Epidermal melanocyte (primary cell): ENCODE measurements at regions not wholly inside any gene's neighbourhood (a gene's known extent, or its start where the extent isn't known, plus 50 kb on each side); places are given as distances from the start of the nearest gene placed in this dataset.

Experiments used
- DNase-seq: peaks from one replicate; pipeline ENCODE4 v3.0.0; 2011; ENCODE audit warnings: low spot score; ENCODE audit not compliant: insufficient read length

- DNase-seq = no peak
Measured at GRCh38 chr5:98588215-98588614, 185.2 kb upstream of the RGMB start.

- DNase-seq = no peak
Measured at GRCh38 chr5:98593418-98593817, 180.0 kb upstream of the RGMB start.

- DNase-seq = no peak
Measured at GRCh38 chr5:98594098-98594497, 179.4 kb upstream of the RGMB start.

- DNase-seq = no peak
Measured at GRCh38 chr5:98599016-98599415, 174.4 kb upstream of the RGMB start.

GRCh38 chr5:98602534-98603112 is 170.8 kb upstream of the RGMB start:
- DNase-seq = no peak

GRCh38 chr5:98603456-98603855 is 170.0 kb upstream of the RGMB start:
- DNase-seq = no peak

GRCh38 chr5:98604301-98604700 is 169.2 kb upstream of the RGMB start:
- no peak for DNase-seq

- DNase-seq = no peak
Measured at GRCh38 chr5:98604721-98605425, 168.6 kb upstream of the RGMB start.

- DNase-seq = no peak
Measured at GRCh38 chr5:98605426-98605825, 168.0 kb upstream of the RGMB start.

- DNase-seq = no peak
Measured at GRCh38 chr5:98606961-98607360, 166.5 kb upstream of the RGMB start.

- DNase-seq = no peak
Measured at GRCh38 chr5:98608052-98608451, 165.4 kb upstream of the RGMB start.

- DNase-seq = no peak
Measured at GRCh38 chr5:98614341-98614740, 159.1 kb upstream of the RGMB start.

GRCh38 chr5:98621821-98622220 is 151.6 kb upstream of the RGMB start:
- DNase-seq = no peak

GRCh38 chr5:98624145-98624880 is 149.2 kb upstream of the RGMB start:
- no peak for DNase-seq

- DNase-seq = no peak
Measured at GRCh38 chr5:98627121-98627520, 146.3 kb upstream of the RGMB start.

- DNase-seq = no peak
Measured at GRCh38 chr5:98630621-98631020, 142.8 kb upstream of the RGMB start.

GRCh38 chr5:98631311-98632054 is 142.0 kb upstream of the RGMB start:
- no peak for DNase-seq

- no peak for DNase-seq
Measured at GRCh38 chr5:98635656-98636055, 137.8 kb upstream of the RGMB start.

- no peak for DNase-seq
Measured at GRCh38 chr5:98637116-98637515, 136.3 kb upstream of the RGMB start.

GRCh38 chr5:98637557-98637956 is 135.9 kb upstream of the RGMB start:
- no peak for DNase-seq

- no peak for DNase-seq
Measured at GRCh38 chr5:98638111-98638510, 135.4 kb upstream of the RGMB start.

GRCh38 chr5:98638701-98639100 is 134.8 kb upstream of the RGMB start:
- no peak for DNase-seq
